ENCODE measurements at regions not wholly inside any gene's neighbourhood (a gene's known extent, or its start where the extent isn't known, plus 50 kb on each side); places are given as distances from the start of the nearest gene placed in this dataset.

DNA sequence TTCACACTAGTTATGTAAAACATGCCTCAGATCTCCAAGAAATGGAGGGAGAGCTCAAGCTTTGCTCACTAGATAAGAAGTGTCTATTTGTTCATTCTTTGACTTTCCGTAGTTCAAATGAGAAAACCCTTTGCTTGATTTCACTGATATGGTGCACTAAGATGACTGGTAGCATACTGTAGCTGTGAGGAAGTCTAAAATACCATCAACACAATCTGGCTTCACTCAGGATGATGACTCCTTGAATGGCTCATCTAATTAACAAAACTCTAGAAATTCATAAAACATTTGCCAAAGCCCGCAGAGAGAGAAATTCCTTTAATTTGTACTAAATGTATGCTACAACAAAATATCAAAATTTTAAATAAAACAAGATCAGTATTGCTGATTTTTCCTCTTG is 152.8 kb upstream of the STK17B start:
- Histone ChIP-seq H3K4me1 (no peaks in the 10 kb centered on the region), H4K20me1 (ENCODE audit: low read depth) (no peaks in the 10 kb centered on the region), H3K27ac (no peak overlapping the region), H3K4me2 (no peak overlapping the region), H3K9me3 (ENCODE audit: low read depth) (no peaks in the 10 kb centered on the region), H3K4me3 (no peak overlapping the region), H3K36me3 (no peaks in the 10 kb centered on the region), H2AFZ (replicated peaks) (no peak overlapping the region), H3K27me3 (no peaks in the 10 kb centered on the region), H3K9ac (no peak overlapping the region), H3K79me2 (ENCODE audit: low read depth) (no peaks in the 10 kb centered on the region), H3F3A (ENCODE audit: low read depth) (no peaks in the 10 kb centered on the region)
- H3K27ac Mint-ChIP-seq = no peak overlapping the region
- H3K27me3 Mint-ChIP-seq (ENCODE audit: insufficient read depth, low read depth) = no peaks in the 10 kb centered on the region
- no peak for TF ChIP-seq EZH2phosphoT487 (IDR thresholded peaks at IDR 0.05)
- TF ChIP-seq, protein P1, sequence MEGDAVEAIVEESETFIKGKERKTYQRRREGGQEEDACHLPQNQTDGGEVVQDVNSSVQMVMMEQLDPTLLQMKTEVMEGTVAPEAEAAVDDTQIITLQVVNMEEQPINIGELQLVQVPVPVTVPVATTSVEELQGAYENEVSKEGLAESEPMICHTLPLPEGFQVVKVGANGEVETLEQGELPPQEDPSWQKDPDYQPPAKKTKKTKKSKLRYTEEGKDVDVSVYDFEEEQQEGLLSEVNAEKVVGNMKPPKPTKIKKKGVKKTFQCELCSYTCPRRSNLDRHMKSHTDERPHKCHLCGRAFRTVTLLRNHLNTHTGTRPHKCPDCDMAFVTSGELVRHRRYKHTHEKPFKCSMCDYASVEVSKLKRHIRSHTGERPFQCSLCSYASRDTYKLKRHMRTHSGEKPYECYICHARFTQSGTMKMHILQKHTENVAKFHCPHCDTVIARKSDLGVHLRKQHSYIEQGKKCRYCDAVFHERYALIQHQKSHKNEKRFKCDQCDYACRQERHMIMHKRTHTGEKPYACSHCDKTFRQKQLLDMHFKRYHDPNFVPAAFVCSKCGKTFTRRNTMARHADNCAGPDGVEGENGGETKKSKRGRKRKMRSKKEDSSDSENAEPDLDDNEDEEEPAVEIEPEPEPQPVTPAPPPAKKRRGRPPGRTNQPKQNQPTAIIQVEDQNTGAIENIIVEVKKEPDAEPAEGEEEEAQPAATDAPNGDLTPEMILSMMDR (IDR thresholded peaks at IDR 0.05) = no peak
- TF ChIP-seq EZH2 (IDR thresholded peaks at IDR 0.05) = no peak
- H3K9me3 Mint-ChIP-seq = no peaks in the 10 kb centered on the region
- DNase-seq (ENCODE audit: low spot score) = no peak
- H3K36me3 Mint-ChIP-seq = peaks cover 3% of the 10 kb centered on the region
- peaks cover 13% of the 10 kb centered on the region for H3K4me1 Mint-ChIP-seq
- no peak overlapping the region for H3K4me3 Mint-ChIP-seq

DNA sequence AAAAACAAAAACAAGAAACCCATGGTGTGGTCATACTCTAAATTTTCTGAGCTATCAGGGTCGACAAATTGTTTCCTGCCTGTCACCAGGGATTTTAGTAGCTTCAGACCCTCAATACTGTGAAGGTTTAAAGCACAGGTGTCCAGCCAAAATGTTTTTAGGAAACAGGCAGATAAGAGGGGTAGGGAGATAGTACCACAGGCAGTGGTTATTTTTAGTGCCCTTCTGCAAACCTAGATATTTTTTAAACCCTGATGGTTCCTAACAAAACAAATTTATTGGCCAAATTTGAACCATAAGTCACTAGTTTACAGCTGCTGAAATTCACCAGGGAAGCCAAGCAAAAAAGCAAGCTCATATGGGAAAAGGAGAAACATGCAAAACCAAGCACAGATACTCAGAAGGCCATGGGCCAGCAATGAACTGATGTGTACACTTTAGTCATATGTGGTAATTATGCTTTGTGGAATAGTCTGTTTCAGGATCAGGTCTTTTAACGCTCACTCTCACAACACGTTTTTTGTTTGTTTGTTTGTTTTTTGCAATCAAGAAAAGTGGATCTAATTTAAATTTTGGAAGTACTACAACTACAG is 156.8 kb upstream of the STK17B start:
- Mint-ChIP-seq H3K27ac (no peak overlapping the region), H3K9me3 (no peaks in the 10 kb centered on the region), H3K4me1 (peaks cover 18% of the 10 kb centered on the region), H3K4me3 (no peak overlapping the region), H3K27me3 (ENCODE audit: insufficient read depth, low read depth) (no peaks in the 10 kb centered on the region), H3K36me3 (no peaks in the 10 kb centered on the region)
- Histone ChIP-seq H3F3A (ENCODE audit: low read depth) (no peaks in the 10 kb centered on the region), H3K79me2 (ENCODE audit: low read depth) (no peaks in the 10 kb centered on the region), H3K4me3 (no peak overlapping the region), H4K20me1 (ENCODE audit: low read depth) (no peaks in the 10 kb centered on the region), H3K9me3 (ENCODE audit: low read depth) (no peaks in the 10 kb centered on the region), H3K4me2 (no peak overlapping the region), H3K9ac (no peak overlapping the region), H2AFZ (replicated peaks) (no peak overlapping the region), H3K4me1 (no peaks in the 10 kb centered on the region), H3K36me3 (no peaks in the 10 kb centered on the region), H3K27ac (no peak overlapping the region), H3K27me3 (no peaks in the 10 kb centered on the region)
- DNase-seq (ENCODE audit: low spot score) = no peak
- TF ChIP-seq EZH2phosphoT487 (IDR thresholded peaks at IDR 0.05) = no peak
- TF ChIP-seq, protein P1 (IDR thresholded peaks at IDR 0.05) = no peak
- TF ChIP-seq EZH2 (IDR thresholded peaks at IDR 0.05) = no peak

DNA sequence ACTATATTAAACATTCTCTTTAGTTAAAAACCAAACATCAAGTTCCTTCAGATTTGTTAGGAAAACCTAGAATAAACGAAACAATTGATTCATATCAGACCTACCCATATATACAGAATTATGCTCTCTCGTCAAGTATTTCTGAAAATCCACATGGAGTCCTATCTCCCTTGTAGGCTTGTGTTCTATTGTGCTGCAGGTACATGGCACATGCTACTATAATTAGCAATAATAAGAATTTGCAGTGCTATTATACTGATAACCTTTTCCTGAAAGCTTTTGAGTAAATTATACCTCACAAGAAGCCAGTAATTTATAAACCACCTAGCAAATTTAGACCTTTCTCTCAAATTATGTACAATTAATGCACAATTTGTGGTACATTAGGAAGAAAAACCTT is 158.6 kb upstream of the STK17B start:
- no peak overlapping the region for H3K9ac ChIP-seq
- TF ChIP-seq EZH2 (IDR thresholded peaks at IDR 0.05) (no peak), EZH2phosphoT487 (IDR thresholded peaks at IDR 0.05) (no peak)
- TF ChIP-seq, protein P1 (IDR thresholded peaks at IDR 0.05) = no peak
- H4K20me1 ChIP-seq (ENCODE audit: low read depth) = no peaks in the 10 kb centered on the region
- no peaks in the 10 kb centered on the region for H3K27me3 ChIP-seq
- H3K36me3 ChIP-seq = no peaks in the 10 kb centered on the region
- H3K9me3 ChIP-seq (ENCODE audit: low read depth) = no peaks in the 10 kb centered on the region
- no peak overlapping the region for H2AFZ ChIP-seq (replicated peaks)
- H3K4me3 ChIP-seq = no peak overlapping the region
- H3F3A ChIP-seq (ENCODE audit: low read depth) = no peaks in the 10 kb centered on the region
- Mint-ChIP-seq H3K9me3 (no peaks in the 10 kb centered on the region), H3K4me3 (no peak overlapping the region), H3K4me1 (peaks cover 14% of the 10 kb centered on the region), H3K27me3 (ENCODE audit: insufficient read depth, low read depth) (no peaks in the 10 kb centered on the region), H3K27ac (no peak overlapping the region), H3K36me3 (no peaks in the 10 kb centered on the region)
- no peak overlapping the region for H3K27ac ChIP-seq
- H3K4me1 ChIP-seq = no peaks in the 10 kb centered on the region
- H3K79me2 ChIP-seq (ENCODE audit: low read depth) = no peaks in the 10 kb centered on the region
- H3K4me2 ChIP-seq = no peak overlapping the region
- no peak for DNase-seq (ENCODE audit: low spot score)
